Common myeloid progenitor, CD34-positive (primary cell): ENCODE measurements at regions not wholly inside any gene's neighbourhood (a gene's known extent, or its start where the extent isn't known, plus 50 kb on each side); places are given as distances from the start of the nearest gene placed in this dataset.

ENCODE experiments used
- CTCF ChIA-PET: fragments of 350-600 bp; sonication (Branson Sonifier 250); formaldehyde crosslinking; loops from one replicate; lab custom pipeline; 2021; ENCODE audit warnings: antibody characterized with exemption; lab: Charles Lee
- POLR2A ChIA-PET: fragments of 350-600 bp; sonication (Branson Sonifier 250); formaldehyde crosslinking; loops from one replicate; lab custom pipeline; 2021; ENCODE audit warnings: antibody characterized with exemption; lab: Charles Lee
- DNase-seq, 3 donors: peaks; one replicate each; pipeline versions ENCODE4 v3.0.0 to v3.0.0-alpha.2; 2013
- H3K27ac ChIP-seq, 2 experiments: 1 replicate in 1 of 2; 2 replicates in 1 of 2; pipeline ENCODE4 v1.7.0; 2013; ENCODE audit warnings: inconsistent platforms in 2 of 2, low read length in 2 of 2, mild to moderate bottlenecking in 2 of 2, low read depth in 1 of 2, moderate library complexity in 1 of 2; ENCODE audit not compliant: severe bottlenecking in 2 of 2, insufficient read depth in 1 of 2, poor library complexity in 1 of 2
- H3K27me3 ChIP-seq, 5 experiments: replicated peaks in 2 of 5; 1 replicate in 3 of 5; 2 replicates in 2 of 5; pipeline versions ENCODE4 v1.6.1 to v1.7.0; 2013; ENCODE audit warnings: low read length in 4 of 5, mild to moderate bottlenecking in 2 of 5, moderate library complexity in 2 of 5, inconsistent platforms in 1 of 5; ENCODE audit not compliant: insufficient read depth in 5 of 5, control insufficient read depth in 4 of 5
- H3K36me3 ChIP-seq, 4 experiments: 1 replicate in 2 of 4; 2 replicates in 2 of 4; pipeline versions ENCODE4 v1.6.1 to v1.7.0; 2013; ENCODE audit warnings: low read length in 3 of 4, control low read depth in 1 of 4, mild to moderate bottlenecking in 1 of 4; ENCODE audit not compliant: control insufficient read depth in 4 of 4, insufficient read depth in 4 of 4
- H3K4me1 ChIP-seq, 4 experiments: 1 replicate in 3 of 4; 2 replicates in 1 of 4; pipeline versions ENCODE4 v1.6.1 to v1.7.1; 2013; ENCODE audit warnings: low read length in 3 of 4, mild to moderate bottlenecking in 3 of 4, control low read depth in 1 of 4, inconsistent platforms in 1 of 4, moderate library complexity in 1 of 4; ENCODE audit not compliant: control insufficient read depth in 4 of 4, insufficient read depth in 4 of 4; ENCODE audit errors: control extremely low read depth in 1 of 4
- H3K4me3 ChIP-seq, 7 experiments: 1 replicate in 4 of 7; 2 replicates in 3 of 7; pipeline versions ENCODE4 v1.5.1 to v1.7.0; 2013; ENCODE audit warnings: mild to moderate bottlenecking in 7 of 7, low read length in 6 of 7, moderate library complexity in 6 of 7, inconsistent platforms in 2 of 7, low read depth in 2 of 7, control low read depth in 1 of 7; ENCODE audit not compliant: insufficient read depth in 4 of 7, control insufficient read depth in 1 of 7; ENCODE audit errors: extremely low read depth in 1 of 7
- H3K9me3 ChIP-seq, 5 experiments: 1 replicate in 4 of 5; 2 replicates in 1 of 5; pipeline versions ENCODE4 v1.6.1 to v1.7.1; 2013; ENCODE audit warnings: low read length in 4 of 5, mild to moderate bottlenecking in 2 of 5, inconsistent platforms in 1 of 5, low read depth in 1 of 5, moderate library complexity in 1 of 5; ENCODE audit not compliant: control insufficient read depth in 4 of 5, insufficient read depth in 2 of 5; ENCODE audit errors: control extremely low read depth in 1 of 5
- WGBS: methylation state at CpG from one replicate; pipeline ENCODE4 v1.1.5; 2013; ENCODE audit not compliant: insufficient coverage; 5-methylcytosine and 5-hydroxymethylcytosine counted together

GRCh38 chr2:180842461-180842860, 137.9 kb upstream of the UBE2E3 start:
- H3K27ac ChIP-seq = no peak overlapping the region
- POLR2A ChIA-PET = no interaction called here
- no peak overlapping the region for H3K4me3 ChIP-seq
- no CpG with 5 or more reads among the region's 3 CpGs for WGBS
- H3K27me3 ChIP-seq = no peaks in the 10 kb centered on the region
- DNase-seq = no peak
- H3K4me1 ChIP-seq = no peaks in the 10 kb centered on the region
- H3K36me3 ChIP-seq = no peaks in the 10 kb centered on the region
- H3K9me3 ChIP-seq = no peaks in the 10 kb centered on the region
- CTCF ChIA-PET = no interaction called here

DNA sequence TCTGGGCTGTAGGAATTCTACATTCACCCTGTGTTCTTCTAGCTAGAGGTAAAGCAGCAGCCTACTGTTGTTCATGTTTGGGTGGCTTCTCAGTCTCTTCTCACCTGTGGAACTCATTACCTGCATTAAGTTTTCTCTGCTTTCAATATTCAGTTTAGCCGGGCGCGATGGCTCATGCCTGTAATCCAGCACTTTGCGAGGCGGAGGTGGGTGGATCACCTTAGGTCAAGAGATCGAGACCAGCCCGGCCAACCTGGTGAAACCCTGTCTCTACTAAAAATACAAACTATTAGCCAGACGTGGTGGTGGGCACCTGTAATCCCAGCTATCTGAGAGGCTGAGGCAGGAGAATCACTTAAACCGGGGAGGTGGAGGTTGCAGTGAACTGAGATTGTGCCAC, 139.8 kb upstream of the UBE2E3 start:
- 96% methylated on average over 7 of the region's 9 CpGs for WGBS
- Histone ChIP-seq H3K36me3 (no peaks in the 10 kb centered on the region), H3K9me3 (no peaks in the 10 kb centered on the region), H3K4me3 (no peak overlapping the region), H3K27me3 (no peaks in the 10 kb centered on the region), H3K4me1 (no peaks in the 10 kb centered on the region), H3K27ac (no peak overlapping the region)
- ChIA-PET CTCF (no interaction called here), POLR2A (no interaction called here)
- no peak for DNase-seq

GRCh38 chr2:180829836-180830235, 150.6 kb upstream of the UBE2E3 start:
- Histone ChIP-seq H3K9me3 (no peaks in the 10 kb centered on the region), H3K4me3 (no peak overlapping the region), H3K4me1 (no peaks in the 10 kb centered on the region), H3K36me3 (no peaks in the 10 kb centered on the region), H3K27ac (no peak overlapping the region), H3K27me3 (no peaks in the 10 kb centered on the region)
- ChIA-PET POLR2A (no interaction called here), CTCF (no interaction called here)
- DNase-seq = no peak

DNA sequence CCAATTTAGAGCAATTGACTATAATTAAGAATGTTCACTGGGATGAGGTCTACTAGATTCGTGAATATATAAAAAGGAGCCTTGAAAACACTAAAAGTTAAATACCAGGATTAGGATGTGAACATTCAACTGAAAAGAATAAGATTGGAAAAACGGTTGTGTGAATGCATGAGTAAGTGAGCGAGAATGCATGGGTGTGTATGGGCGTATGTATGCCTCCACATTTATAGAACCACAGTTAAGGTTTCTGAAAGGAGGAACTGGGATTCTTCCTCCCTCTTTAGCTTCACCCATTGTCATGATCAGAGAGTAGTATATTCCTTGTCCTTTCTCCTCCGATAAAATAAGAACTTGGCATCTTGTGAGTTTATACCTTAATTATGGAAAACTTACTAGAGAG, 151.1 kb upstream of the UBE2E3 start:
- WGBS = 87% methylated on average over 4 of the region's 5 CpGs
- Histone ChIP-seq H3K27ac (no peak overlapping the region), H3K4me3 (no peak overlapping the region), H3K4me1 (no peaks in the 10 kb centered on the region), H3K36me3 (no peaks in the 10 kb centered on the region), H3K27me3 (no peaks in the 10 kb centered on the region), H3K9me3 (no peaks in the 10 kb centered on the region)
- ChIA-PET POLR2A (no interaction called here), CTCF (no interaction called here)
- DNase-seq = no peak

DNA sequence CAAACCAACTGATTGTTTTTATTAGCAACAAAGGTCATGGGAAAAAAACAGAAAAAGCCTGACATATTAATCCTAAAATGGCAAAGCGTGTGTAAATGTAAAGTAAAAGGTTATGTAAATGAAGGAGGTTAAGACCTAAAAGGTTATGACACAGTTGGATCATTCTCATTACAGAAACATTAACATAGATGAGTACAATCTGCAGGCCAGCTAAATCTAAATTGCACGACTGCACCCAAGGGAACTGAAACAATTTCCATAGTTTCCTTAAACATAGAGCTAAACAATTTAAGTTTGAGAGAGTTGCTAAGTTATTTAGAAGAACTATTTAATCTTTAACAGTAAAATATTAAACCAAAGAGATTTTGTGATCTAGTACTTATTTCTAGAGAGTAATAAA, 151.6 kb upstream of the UBE2E3 start:
- WGBS = no CpG with 5 or more reads among the region's 2 CpGs
- Histone ChIP-seq H3K36me3 (no peaks in the 10 kb centered on the region), H3K27ac (no peak overlapping the region), H3K4me3 (no peak overlapping the region), H3K9me3 (no peaks in the 10 kb centered on the region), H3K27me3 (no peaks in the 10 kb centered on the region), H3K4me1 (no peaks in the 10 kb centered on the region)
- POLR2A ChIA-PET = no interaction called here
- CTCF ChIA-PET = no interaction called here
- no peak for DNase-seq

GRCh38 chr2:180823546-180824141, 156.8 kb upstream of the UBE2E3 start:
- ChIA-PET CTCF (no interaction called here), POLR2A (no interaction called here)
- Histone ChIP-seq H3K36me3 (no peaks in the 10 kb centered on the region), H3K9me3 (no peaks in the 10 kb centered on the region), H3K27me3 (no peaks in the 10 kb centered on the region), H3K27ac (no peak overlapping the region), H3K4me3 (no peak overlapping the region), H3K4me1 (no peaks in the 10 kb centered on the region)
- 71% methylated on average over 1 of the region's 5 CpGs for WGBS
- no peak for DNase-seq

DNA sequence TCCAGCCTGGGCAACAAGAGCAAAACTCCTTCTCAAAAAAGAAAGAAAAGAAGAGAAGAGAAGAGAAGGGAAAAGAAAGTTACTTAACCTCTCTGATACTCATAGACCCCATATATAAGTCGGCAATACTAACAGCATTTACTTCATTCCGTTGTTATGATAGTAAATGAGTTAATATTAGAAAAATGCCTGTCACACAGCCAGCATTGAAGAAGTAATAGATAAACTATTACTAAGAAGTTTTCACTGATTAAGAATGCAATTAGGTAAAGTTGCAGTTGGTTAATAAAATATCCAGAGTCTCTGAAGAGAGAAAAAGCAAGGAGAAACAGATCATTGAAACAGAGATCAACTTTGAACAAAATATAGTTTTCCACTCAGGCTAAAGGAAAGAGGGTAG, 161.3 kb upstream of the UBE2E3 start:
- CTCF ChIA-PET = no interaction called here
- no CpG with 5 or more reads among the region's 2 CpGs for whole genome bisulfite sequencing
- H3K36me3 ChIP-seq = no peaks in the 10 kb centered on the region

More for the DNA sequence above, 161.3 kb upstream of the UBE2E3 start:
- DNase-seq = no peak
- no peak overlapping the region for H3K27ac ChIP-seq
- no peaks in the 10 kb centered on the region for H3K27me3 ChIP-seq
- no peaks in the 10 kb centered on the region for H3K4me1 ChIP-seq
- POLR2A ChIA-PET = no interaction called here
- peaks cover 0 to 8% (median 0%) of the 10 kb centered on the region in 5 experiments for H3K9me3 ChIP-seq
- no peak overlapping the region for H3K4me3 ChIP-seq
